Esophagus muscularis mucosa (tissue), 3 donors: ENCODE measurements at regions not wholly inside any gene's neighbourhood (a gene's known extent, or its start where the extent isn't known, plus 50 kb on each side); places are given as distances from the start of the nearest gene placed in this dataset.

Experiments used
- POLR2A ChIP-seq: fragments of 450-650 bp; IDR thresholded peaks from one replicate; pipeline ENCODE4 v1.6.1; 2017; ENCODE audit warnings: antibody characterized with exemption, moderate library complexity, mild to moderate bottlenecking, low read depth
- POLR2AphosphoS5 ChIP-seq, 2 donors: sonication (generic); formaldehyde crosslinking; IDR thresholded peaks; one replicate each; pipeline ENCODE4 v1.6.1; 2017; ENCODE audit warnings: antibody characterized with exemption in 2 of 2
- TF ChIP-seq, protein P1 (sequence below), 3 experiments: fragments of 200-600 bp in 2 of 3; fragments of 450-650 bp in 1 of 3; sonication (generic) in 2 of 3; IDR thresholded peaks; one replicate each; pipeline ENCODE4 v1.5.1; 2017 to 2019; ENCODE audit warnings: antibody characterized with exemption in 3 of 3, mild to moderate bottlenecking in 2 of 3, moderate library complexity in 1 of 3

DNA sequence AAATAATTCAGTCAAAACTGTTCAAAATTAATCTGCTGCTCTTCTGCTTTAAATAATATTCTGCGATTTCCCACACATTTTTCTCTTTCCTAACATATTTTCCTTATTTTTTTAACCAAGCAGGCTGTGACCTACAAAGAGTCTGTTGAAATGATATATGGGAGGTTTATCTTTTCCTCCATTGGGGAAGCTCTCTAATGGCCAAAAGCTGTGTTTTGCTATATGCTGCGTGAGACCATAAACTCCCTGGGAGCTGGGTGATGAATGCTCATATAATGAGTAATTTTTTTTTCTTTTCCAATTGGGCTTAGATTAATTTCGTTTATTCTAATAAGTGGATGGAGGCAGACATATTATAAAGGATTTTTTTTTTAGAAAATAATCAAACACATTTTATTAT lies 72.2 kb upstream of the MAP2 start:
- TF ChIP-seq, protein P1, sequence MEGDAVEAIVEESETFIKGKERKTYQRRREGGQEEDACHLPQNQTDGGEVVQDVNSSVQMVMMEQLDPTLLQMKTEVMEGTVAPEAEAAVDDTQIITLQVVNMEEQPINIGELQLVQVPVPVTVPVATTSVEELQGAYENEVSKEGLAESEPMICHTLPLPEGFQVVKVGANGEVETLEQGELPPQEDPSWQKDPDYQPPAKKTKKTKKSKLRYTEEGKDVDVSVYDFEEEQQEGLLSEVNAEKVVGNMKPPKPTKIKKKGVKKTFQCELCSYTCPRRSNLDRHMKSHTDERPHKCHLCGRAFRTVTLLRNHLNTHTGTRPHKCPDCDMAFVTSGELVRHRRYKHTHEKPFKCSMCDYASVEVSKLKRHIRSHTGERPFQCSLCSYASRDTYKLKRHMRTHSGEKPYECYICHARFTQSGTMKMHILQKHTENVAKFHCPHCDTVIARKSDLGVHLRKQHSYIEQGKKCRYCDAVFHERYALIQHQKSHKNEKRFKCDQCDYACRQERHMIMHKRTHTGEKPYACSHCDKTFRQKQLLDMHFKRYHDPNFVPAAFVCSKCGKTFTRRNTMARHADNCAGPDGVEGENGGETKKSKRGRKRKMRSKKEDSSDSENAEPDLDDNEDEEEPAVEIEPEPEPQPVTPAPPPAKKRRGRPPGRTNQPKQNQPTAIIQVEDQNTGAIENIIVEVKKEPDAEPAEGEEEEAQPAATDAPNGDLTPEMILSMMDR (IDR thresholded peaks at IDR 0.05) = no peak
- TF ChIP-seq POLR2A = no peak
- no peak for TF ChIP-seq POLR2AphosphoS5 (IDR thresholded peaks at IDR 0.05)
